HG03064 (cell line): ENCODE measurements at regions not wholly inside any gene's neighbourhood (a gene's known extent, or its start where the extent isn't known, plus 50 kb on each side); places are given as distances from the start of the nearest gene placed in this dataset.

Source experiments
- ATAC-seq: cut with Tn5 transposase; IDR thresholded peaks from one replicate; pipeline ENCODE4 v1.9.1; 2021; ENCODE audit warnings: low read depth; ENCODE audit not compliant: unreplicated experiment

GRCh38 chr2:44116319-44116718, 52.4 kb upstream of the PPM1B start:
- no peak for ATAC-seq

GRCh38 chr2:44118257-44118656, 50.4 kb upstream of the PPM1B start:
- ATAC-seq = no peak
